Smooth muscle cell (in vitro differentiated cells): ENCODE measurements at regions not wholly inside any gene's neighbourhood (a gene's known extent, or its start where the extent isn't known, plus 50 kb on each side); places are given as distances from the start of the nearest gene placed in this dataset.

Experiments used
- DNase-seq: peaks from one replicate; lab custom pipeline; 2025; ENCODE audit not compliant: unreplicated experiment; lab: John Stamatoyannopoulos, UW
- H2AFZ ChIP-seq: fragments of 200-600 bp; sonication (generic); 2 replicates; pipeline ENCODE4 v1.6.0; 2016; ENCODE audit warnings: antibody characterized with exemption, low read depth, mild to moderate bottlenecking
- H3F3A ChIP-seq: fragments of 200-600 bp; sonication (generic); 2 replicates; pipeline ENCODE4 v1.6.0; 2017; ENCODE audit warnings: antibody characterized with exemption, low read depth
- H3K27ac ChIP-seq: fragments of 200-600 bp; sonication (generic); 2 replicates; pipeline ENCODE4 v1.5.1; 2016; ENCODE audit warnings: low read depth, mild to moderate bottlenecking
- H3K27me3 ChIP-seq: fragments of 200-600 bp; sonication (generic); 2 replicates; pipeline ENCODE4 v1.6.1; 2016; ENCODE audit warnings: low read depth, mild to moderate bottlenecking
- H3K36me3 ChIP-seq: fragments of 200-600 bp; sonication (generic); 2 replicates; pipeline ENCODE4 v1.5.1; 2016; ENCODE audit warnings: low read depth
- H3K4me1 ChIP-seq: fragments of 200-600 bp; sonication (generic); 2 replicates; pipeline ENCODE4 v1.5.1; 2016; ENCODE audit warnings: low read depth
- H3K4me2 ChIP-seq: fragments of 200-600 bp; sonication (generic); 2 replicates; pipeline ENCODE4 v1.6.0; 2016; ENCODE audit warnings: mild to moderate bottlenecking
- H3K4me3 ChIP-seq: fragments of 200-600 bp; sonication (generic); 2 replicates; pipeline ENCODE4 v1.5.1; 2016; ENCODE audit warnings: mild to moderate bottlenecking
- H3K79me2 ChIP-seq: fragments of 200-600 bp; sonication (generic); 2 replicates; pipeline ENCODE4 v1.6.0; 2016; ENCODE audit warnings: low read depth, mild to moderate bottlenecking
- H3K9ac ChIP-seq: fragments of 200-600 bp; sonication (generic); 2 replicates; pipeline ENCODE4 v1.6.0; 2016; ENCODE audit warnings: low read depth
- H3K9me3 ChIP-seq: fragments of 200-600 bp; sonication (generic); replicated peaks from 2 replicates; pipeline ENCODE4 v1.5.1; 2016; ENCODE audit warnings: low read depth
- H4K20me1 ChIP-seq: fragments of 200-600 bp; sonication (generic); 2 replicates; pipeline ENCODE4 v1.6.0; 2016; ENCODE audit warnings: low read depth
- CTCF ChIP-seq: fragments of 200-600 bp; sonication (generic); IDR thresholded peaks from 2 replicates; pipeline ENCODE4 v1.5.1; 2017; ENCODE audit warnings: borderline replicate concordance, mild to moderate bottlenecking, antibody characterized with exemption; ENCODE audit not compliant: insufficient read depth, poor library complexity, severe bottlenecking
- WGBS: methylation state at CpG from one replicate; pipeline ENCODE4 v1.1.7; 2016; ENCODE audit warnings: low lambda C conversion rate; 5-methylcytosine and 5-hydroxymethylcytosine counted together

GRCh38 chr18:7512348-7512747 lies 54.8 kb upstream of the PTPRM start:
- no peak for TF ChIP-seq CTCF
- Histone ChIP-seq H3K27me3 (no peaks in the 10 kb centered on the region), H3K36me3 (no peaks in the 10 kb centered on the region), H3F3A (peaks cover 7% of the 10 kb centered on the region), H3K27ac (no peak overlapping the region), H3K4me2 (no peak overlapping the region), H3K4me3 (no peak overlapping the region), H3K9ac (no peak overlapping the region), H3K79me2 (no peaks in the 10 kb centered on the region), H3K4me1 (peaks cover 21% of the 10 kb centered on the region), H2AFZ (no peak overlapping the region), H4K20me1 (no peaks in the 10 kb centered on the region), H3K9me3 (no peaks in the 10 kb centered on the region)
- WGBS, result 58% methylated on average over 5 of the region's 5 CpGs
- DNase-seq, result no peak

GRCh38 chr18:7512990-7513389 lies 54.1 kb upstream of the PTPRM start:
- WGBS, result 93% methylated on average over 3 of the region's 3 CpGs
- H3K27ac ChIP-seq, result no peak overlapping the region
- no peaks in the 10 kb centered on the region for H4K20me1 ChIP-seq
- peaks cover 7% of the 10 kb centered on the region for H3F3A ChIP-seq
- H3K36me3 ChIP-seq, result no peaks in the 10 kb centered on the region
- no peaks in the 10 kb centered on the region for H3K79me2 ChIP-seq
- no peak overlapping the region for H3K9ac ChIP-seq
- H2AFZ ChIP-seq, result no peak overlapping the region
- H3K27me3 ChIP-seq, result no peaks in the 10 kb centered on the region
- peaks cover 21% of the 10 kb centered on the region for H3K4me1 ChIP-seq
- no peak for TF ChIP-seq CTCF
- no peak overlapping the region for H3K4me2 ChIP-seq
- no peak overlapping the region for H3K4me3 ChIP-seq
- no peaks in the 10 kb centered on the region for H3K9me3 ChIP-seq
- no peak for DNase-seq

GRCh38 chr18:7514796-7515440 lies 52.2 kb upstream of the PTPRM start:
- H3K79me2 ChIP-seq, result no peaks in the 10 kb centered on the region
- peaks cover 21% of the 10 kb centered on the region for H3K4me1 ChIP-seq
- H3K27ac ChIP-seq, result peak overlapping the region; percentile 61
- no peaks in the 10 kb centered on the region for H3K36me3 ChIP-seq
- WGBS, result 32% methylated on average over 11 of the region's 11 CpGs
- peak overlapping the region; percentile 70 for H3K4me2 ChIP-seq
- H3K9me3 ChIP-seq, result no peaks in the 10 kb centered on the region
- no peak for DNase-seq
- no peak overlapping the region for H3K4me3 ChIP-seq
- H3K9ac ChIP-seq, result no peak overlapping the region
- H3K27me3 ChIP-seq, result no peaks in the 10 kb centered on the region
- H4K20me1 ChIP-seq, result no peaks in the 10 kb centered on the region
- H2AFZ ChIP-seq, result peak overlapping the region; percentile 47
- TF ChIP-seq CTCF, result no peak
- peaks cover 7% of the 10 kb centered on the region for H3F3A ChIP-seq
